GM19452 (cell line): ENCODE measurements at regions not wholly inside any gene's neighbourhood (a gene's known extent, or its start where the extent isn't known, plus 50 kb on each side); places are given as distances from the start of the nearest gene placed in this dataset.

Experiments used
- ATAC-seq: cut with Tn5 transposase; IDR thresholded peaks from one replicate; pipeline ENCODE4 v1.9.1; 2021; ENCODE audit not compliant: unreplicated experiment

DNA sequence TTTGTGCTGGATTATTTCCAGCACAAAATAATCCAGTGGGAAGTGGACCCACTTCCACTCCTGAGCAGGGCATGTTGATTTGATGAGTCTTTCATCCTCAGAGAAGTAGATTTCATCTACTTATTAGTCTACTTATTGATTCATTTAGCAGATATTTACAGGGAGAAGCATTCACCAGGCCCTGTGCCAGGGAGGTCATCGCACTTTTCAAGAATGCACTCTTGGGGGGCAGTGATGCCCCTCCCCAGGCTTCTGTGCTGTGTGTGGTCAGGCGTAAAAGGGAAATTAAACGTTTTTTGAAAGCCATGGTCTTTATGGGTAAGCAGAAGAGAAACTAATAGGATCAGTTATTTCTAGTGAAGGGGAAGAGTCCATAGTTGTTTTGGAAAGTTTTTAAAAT is 610.7 kb upstream of the TMEM132C start:
- ATAC-seq: no peak

GRCh38 chr12:127657036-127657435 is 609.9 kb upstream of the TMEM132C start:
- no peak for ATAC-seq

DNA sequence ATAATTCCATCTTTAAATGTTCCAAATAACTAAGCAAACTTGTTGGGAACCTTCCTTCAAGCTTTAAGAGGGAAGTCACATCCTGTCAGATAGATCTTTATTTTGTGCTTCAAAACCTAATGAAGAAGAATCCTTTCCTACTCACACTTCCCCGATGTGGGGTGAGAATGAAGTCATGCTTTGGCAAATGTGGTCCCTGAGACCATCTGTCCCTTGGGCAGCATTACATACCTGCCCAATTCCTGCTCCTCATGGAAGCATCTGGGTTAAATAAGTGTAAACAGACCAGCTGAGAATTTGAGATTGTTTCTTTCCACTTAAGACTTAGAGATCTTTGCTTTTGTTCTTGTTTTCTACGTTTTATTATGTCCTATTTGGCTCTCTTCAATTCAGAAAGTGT is 606.0 kb upstream of the TMEM132C start:
- no peak for ATAC-seq

GRCh38 chr12:127663716-127664115 is 603.3 kb upstream of the TMEM132C start:
- ATAC-seq: no peak

DNA sequence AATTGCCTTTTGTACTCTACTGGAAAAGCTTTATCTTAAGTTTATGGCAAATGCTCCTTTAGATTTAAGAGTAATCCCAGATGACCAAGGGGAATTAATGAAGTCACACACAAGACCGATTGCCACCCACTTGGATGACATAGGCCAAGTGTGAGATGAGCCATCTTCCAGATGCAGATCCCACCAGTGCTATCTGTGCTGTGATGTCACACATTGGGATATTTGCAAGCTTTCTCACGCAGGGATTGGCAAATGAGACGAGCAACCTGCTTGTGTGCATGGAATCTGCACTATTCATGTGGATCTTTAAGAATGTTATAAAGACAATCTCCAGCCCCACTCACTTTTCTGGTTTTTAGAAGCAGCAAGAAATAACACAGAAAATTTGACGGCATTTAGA is 602.1 kb upstream of the TMEM132C start:
- ATAC-seq: no peak

GRCh38 chr12:127667131-127667685 is 599.8 kb upstream of the TMEM132C start:
- ATAC-seq: no peak

DNA sequence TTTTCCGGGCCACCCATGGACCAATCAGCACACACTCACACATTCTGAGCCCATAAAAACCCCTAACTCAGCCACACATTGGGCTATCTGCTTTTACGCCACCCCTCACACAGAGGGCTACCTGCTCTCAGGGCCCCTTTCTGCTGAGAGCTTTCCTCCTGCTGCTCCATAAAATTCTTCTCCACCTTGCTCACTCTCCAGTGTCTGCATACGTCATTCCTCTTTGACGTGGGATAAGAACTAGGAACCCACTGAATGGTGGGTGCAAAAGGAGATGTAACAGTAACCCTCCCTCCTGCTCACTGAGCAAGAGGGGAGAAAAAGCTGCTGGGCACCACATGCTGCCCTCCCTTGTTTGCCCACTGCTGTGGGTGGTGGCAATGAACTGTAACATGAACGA is 596.7 kb upstream of the TMEM132C start:
- ATAC-seq: no peak

GRCh38 chr12:127670796-127671195 is 596.2 kb upstream of the TMEM132C start:
- ATAC-seq: no peak

- ATAC-seq: no peak
Measured at GRCh38 chr12:127675936-127676335, 591.0 kb upstream of the TMEM132C start.

DNA sequence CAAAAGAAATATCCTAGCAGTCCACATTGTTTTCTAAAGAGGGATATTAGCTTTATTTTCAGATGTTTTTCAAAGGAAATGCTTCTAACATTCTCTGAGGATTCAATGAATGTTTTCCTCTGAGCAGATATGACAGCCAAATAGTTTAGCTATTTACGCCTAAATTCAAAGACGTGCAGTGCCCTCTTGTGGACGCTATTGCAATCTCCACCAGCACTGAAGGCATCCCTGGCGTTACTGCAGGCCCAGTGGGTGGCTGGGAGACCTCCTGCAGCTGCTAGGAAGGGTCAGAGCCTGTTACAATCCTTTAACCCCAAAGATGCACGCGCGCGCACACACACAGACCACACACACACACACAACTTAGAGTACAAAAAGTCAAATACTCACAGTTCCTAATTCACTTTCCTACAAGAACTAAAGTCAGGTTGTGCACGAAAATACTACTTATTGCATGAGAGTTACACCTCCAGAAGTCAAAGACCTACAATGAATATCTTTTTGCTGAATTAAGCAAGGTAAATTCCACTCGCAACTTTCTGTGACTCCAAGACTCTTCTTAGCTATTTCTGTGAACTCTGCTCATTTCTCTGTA is 589.3 kb upstream of the TMEM132C start:
- ATAC-seq: no peak

GRCh38 chr12:127678945-127679344 is 588.0 kb upstream of the TMEM132C start:
- ATAC-seq: no peak

DNA sequence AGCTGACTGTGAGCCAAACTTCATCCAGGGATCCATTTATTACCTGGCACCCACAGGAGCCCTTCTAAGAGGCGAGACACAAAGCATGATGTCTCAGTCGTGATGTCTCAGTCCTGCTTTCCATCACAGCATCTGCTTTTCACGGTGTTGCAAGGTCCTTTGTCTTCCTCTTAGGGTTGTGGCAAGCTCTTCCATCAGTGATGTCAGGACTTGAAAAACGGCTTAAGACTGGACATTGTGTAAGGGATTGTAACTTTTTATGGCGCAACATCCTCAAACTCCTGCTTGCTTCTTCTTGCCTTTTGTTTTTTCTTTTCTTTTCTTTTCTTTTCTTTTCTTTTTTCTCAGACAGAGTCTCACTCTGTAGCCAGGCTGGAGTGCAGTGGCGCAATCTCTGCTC is 586.5 kb upstream of the TMEM132C start:
- ATAC-seq: no peak

GRCh38 chr12:127681151-127681754 is 585.7 kb upstream of the TMEM132C start:
- no peak for ATAC-seq

GRCh38 chr12:127685491-127685890 is 581.5 kb upstream of the TMEM132C start:
- ATAC-seq: no peak

DNA sequence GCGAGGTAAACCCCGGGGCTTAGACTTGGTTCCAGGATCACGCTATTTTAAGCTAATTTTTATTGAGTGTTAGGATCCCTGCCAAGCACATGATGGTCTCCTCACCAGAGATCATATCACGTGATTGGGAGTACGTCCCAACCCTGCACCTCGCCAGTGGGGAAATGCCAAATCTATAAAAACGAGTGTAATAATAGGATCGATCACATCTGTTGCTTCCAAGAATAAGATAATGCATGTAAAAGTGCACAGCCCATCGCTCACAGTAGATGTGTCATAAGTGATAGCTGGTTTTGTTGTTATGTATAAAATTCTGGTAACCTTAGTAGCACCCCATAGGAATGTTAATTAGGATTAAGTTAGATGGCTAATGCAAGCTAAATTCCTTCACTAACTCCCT is 581.0 kb upstream of the TMEM132C start:
- ATAC-seq: no peak

- ATAC-seq: no peak
Measured at GRCh38 chr12:127687181-127687580, 579.8 kb upstream of the TMEM132C start.

DNA sequence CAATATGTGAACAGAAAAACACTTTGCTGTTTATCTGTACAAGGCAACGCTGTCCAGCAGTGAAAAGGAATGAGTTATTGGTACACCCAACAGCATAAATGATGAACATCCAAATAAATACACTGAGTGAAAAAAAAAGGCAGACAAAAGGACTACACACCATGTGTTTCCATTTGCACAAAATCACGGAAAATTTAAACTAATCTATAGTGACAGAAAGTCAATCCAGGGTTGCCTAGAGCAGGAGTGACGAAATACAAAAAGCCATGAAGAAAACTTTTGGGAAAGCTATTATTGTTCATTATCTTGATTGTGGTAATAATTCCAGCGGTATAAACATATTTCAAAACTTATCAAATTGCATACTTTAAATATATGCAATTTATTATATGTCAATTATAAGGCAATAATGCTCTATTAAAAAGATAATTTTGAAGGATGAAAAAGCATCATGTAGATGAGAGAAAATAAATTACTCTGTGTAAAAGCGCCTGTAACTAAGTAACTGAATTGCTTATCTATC is 578.0 kb upstream of the TMEM132C start:
- no peak for ATAC-seq

DNA sequence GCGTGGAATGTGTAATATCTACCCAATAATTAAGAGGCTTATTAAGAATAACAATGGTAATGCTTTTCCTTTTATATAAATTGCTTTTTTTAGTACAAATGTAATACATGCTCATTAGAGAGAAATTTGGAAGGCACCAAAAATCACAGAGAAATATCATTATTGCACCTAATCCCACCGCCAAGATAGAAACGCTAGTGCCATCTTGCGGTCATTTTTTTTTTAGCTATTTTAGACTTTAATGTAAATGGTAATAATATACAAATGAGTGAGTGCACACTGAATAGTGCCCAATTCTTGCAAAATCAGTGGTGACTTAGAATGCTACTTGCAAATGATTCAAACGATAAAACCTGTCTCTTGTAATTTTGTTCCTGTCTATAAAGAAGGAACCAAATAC is 576.8 kb upstream of the TMEM132C start:
- no peak for ATAC-seq

DNA sequence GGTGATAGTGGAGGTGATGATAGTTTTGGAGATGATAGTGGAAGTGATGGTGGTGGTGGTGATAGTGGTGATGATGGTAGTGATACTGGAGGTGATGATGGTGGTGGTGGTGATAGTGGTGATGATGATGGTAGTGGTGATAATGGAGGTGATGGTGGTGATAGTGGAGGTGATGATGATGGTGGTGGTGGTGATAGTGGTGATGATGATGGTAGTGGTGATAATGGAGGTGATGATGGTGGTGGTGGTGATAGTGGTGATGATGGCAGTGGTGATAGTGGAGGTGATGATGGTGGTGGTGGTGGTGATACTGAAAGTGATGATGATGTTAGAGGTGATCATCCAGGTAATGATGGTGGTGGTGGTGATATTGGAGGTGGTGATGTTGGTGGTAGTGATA is 570.0 kb upstream of the TMEM132C start:
- ATAC-seq: no peak

DNA sequence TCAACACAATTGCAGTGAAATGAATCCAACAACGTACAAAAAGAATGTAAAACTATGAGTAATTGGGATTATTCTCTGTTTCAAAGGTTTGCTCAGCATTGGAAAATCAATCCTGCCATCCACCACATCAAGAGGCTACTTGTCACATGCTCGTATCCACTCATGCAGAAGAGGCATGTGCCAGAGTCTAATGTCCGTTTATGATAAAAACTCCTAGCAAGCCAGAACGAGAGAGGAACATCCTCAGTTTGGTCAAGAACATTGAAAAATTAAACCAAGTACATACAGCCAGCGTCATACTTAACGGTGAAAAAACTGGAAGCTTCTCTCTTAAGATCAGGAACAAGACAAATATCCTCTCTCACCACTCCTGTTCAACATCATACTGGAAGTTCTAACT is 563.9 kb upstream of the TMEM132C start:
- no peak for ATAC-seq

DNA sequence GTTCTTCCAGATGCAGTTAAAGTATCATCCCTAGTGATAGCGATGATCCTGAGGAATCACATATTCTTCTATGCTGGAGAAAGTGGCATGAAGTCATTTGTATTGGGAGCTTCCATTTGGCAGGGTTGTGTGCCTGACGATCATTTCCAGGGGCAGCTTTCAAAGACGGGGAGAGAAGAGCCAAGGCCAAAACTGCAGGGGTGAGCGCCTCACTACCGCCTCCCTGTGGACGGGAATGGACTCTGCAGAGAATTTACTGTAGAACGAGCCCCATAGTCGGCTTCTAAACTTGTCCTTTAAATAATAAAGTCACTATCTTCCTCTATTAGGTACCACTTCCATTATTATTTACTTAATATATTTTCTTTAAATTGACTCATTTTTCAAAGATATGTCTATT is 555.9 kb upstream of the TMEM132C start:
- no peak for ATAC-seq

DNA sequence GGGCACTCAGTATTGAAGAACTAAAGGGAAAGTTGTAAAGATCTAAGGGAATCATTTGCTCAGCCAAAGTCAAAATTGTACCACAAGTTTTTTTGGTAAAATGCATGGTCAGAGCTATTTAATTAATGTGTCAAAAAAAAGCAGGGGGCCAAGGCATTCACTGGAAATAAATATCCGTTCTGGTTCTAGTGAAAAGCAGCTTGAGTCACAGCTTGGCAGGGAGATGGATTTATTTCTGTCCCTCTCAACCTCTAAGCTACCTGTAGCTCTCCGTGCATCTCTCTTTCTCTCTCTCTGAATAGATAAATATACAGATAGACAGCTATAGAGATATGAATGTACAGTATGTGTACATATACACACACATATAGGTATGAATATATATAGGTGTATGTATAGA is 554.4 kb upstream of the TMEM132C start:
- no peak for ATAC-seq

- no peak for ATAC-seq
Measured at GRCh38 chr12:127716166-127716565, 550.8 kb upstream of the TMEM132C start.
